Suprapubic skin (tissue), 4 donors: ENCODE measurements at regions not wholly inside any gene's neighbourhood (a gene's known extent, or its start where the extent isn't known, plus 50 kb on each side); places are given as distances from the start of the nearest gene placed in this dataset.

Source experiments
- DNase-seq, 2 donors: peaks; one replicate each; pipeline ENCODE4 v3.0.0-alpha.2; 2019; ENCODE audit warnings: low spot score in 2 of 2
- H3K27ac ChIP-seq: fragments of 200-600 bp; sonication (generic); one replicate; pipeline ENCODE4 v1.5.1; 2019
- H3K27me3 ChIP-seq: fragments of 200-600 bp; sonication (generic); one replicate; pipeline ENCODE4 v1.5.1; 2019
- H3K36me3 ChIP-seq: fragments of 200-600 bp; sonication (generic); one replicate; pipeline ENCODE4 v1.5.1; 2019
- H3K4me1 ChIP-seq: fragments of 200-600 bp; sonication (generic); one replicate; pipeline ENCODE4 v1.5.1; 2019
- H3K4me3 ChIP-seq: fragments of 200-600 bp; sonication (generic); one replicate; pipeline ENCODE4 v1.5.1; 2019; ENCODE audit warnings: mild to moderate bottlenecking
- H3K9me3 ChIP-seq: fragments of 200-600 bp; sonication (generic); one replicate; pipeline ENCODE4 v1.5.1; 2019
- CTCF ChIP-seq, 2 donors: fragments of 200-600 bp in 1 of 2; fragments of 450-650 bp in 1 of 2; sonication (generic) in 1 of 2; IDR thresholded peaks; one replicate each; pipeline ENCODE4 v1.5.1; 2016 to 2019; ENCODE audit warnings: antibody characterized with exemption in 2 of 2, mild to moderate bottlenecking in 1 of 2, moderate library complexity in 1 of 2
- EP300 ChIP-seq: sonication (generic); formaldehyde crosslinking; IDR thresholded peaks from one replicate; pipeline ENCODE4 v1.6.1; 2017; ENCODE audit warnings: antibody characterized with exemption
- POLR2A ChIP-seq, 2 donors: fragments of 450-650 bp; IDR thresholded peaks; one replicate each; pipeline ENCODE4 v1.6.1; 2017; ENCODE audit warnings: antibody characterized with exemption in 2 of 2, mild to moderate bottlenecking in 2 of 2, moderate library complexity in 2 of 2
- POLR2AphosphoS5 ChIP-seq, 3 donors: sonication (generic); formaldehyde crosslinking; IDR thresholded peaks; one replicate each; pipeline ENCODE4 v1.6.1; 2017; ENCODE audit warnings: antibody characterized with exemption in 3 of 3
- WGBS: methylation state at CpG from one replicate; pipeline ENCODE4 v1.1.5; 2018; 5-methylcytosine and 5-hydroxymethylcytosine counted together

- H3K4me1 ChIP-seq: no peaks in the 10 kb centered on the region
- H3K36me3 ChIP-seq: no peaks in the 10 kb centered on the region
- no peaks in the 10 kb centered on the region for H3K9me3 ChIP-seq
- H3K27me3 ChIP-seq: peaks cover 35% of the 10 kb centered on the region
- TF ChIP-seq EP300: no peak
- no peak for TF ChIP-seq CTCF (IDR thresholded peaks at IDR 0.05)
- TF ChIP-seq POLR2AphosphoS5 (IDR thresholded peaks at IDR 0.05): no peak
- TF ChIP-seq POLR2A (IDR thresholded peaks at IDR 0.05): no peak
- H3K4me3 ChIP-seq: no peak overlapping the region
- no peak overlapping the region for H3K27ac ChIP-seq
- peak in 1 of 2 donors; percentile 4 for DNase-seq
- 90% methylated on average over 6 of the region's 6 CpGs for WGBS
Measured at GRCh38 chr17:73972901-73973300, 230.6 kb upstream of the RPL38 start.

- no peaks in the 10 kb centered on the region for H3K9me3 ChIP-seq
- WGBS: 56% methylated on average over 15 of the region's 16 CpGs
- TF ChIP-seq CTCF (IDR thresholded peaks at IDR 0.05) (no peak), POLR2AphosphoS5 (IDR thresholded peaks at IDR 0.05) (no peak), POLR2A (IDR thresholded peaks at IDR 0.05) (no peak), EP300 (no peak)
Measured at GRCh38 chr17:73973586-73974409, 229.7 kb upstream of the RPL38 start.

GRCh38 chr17:73974536-73974935, 228.9 kb upstream of the RPL38 start:
- H3K27me3 ChIP-seq: peaks cover 28% of the 10 kb centered on the region
- no peak for TF ChIP-seq POLR2A (IDR thresholded peaks at IDR 0.05)
- no peak for TF ChIP-seq EP300
- no peak for TF ChIP-seq CTCF (IDR thresholded peaks at IDR 0.05)
- TF ChIP-seq POLR2AphosphoS5 (IDR thresholded peaks at IDR 0.05): no peak
- no peak for DNase-seq
- no peaks in the 10 kb centered on the region for H3K9me3 ChIP-seq
- no peaks in the 10 kb centered on the region for H3K4me1 ChIP-seq
- H3K27ac ChIP-seq: no peak overlapping the region
- H3K36me3 ChIP-seq: no peaks in the 10 kb centered on the region
- WGBS: 100% methylated on average over 1 of the region's 1 CpG
- H3K4me3 ChIP-seq: no peak overlapping the region

More at GRCh38 chr17:73973586-73974409, 229.7 kb upstream of the RPL38 start:
- Histone ChIP-seq H3K36me3 (no peaks in the 10 kb centered on the region), H3K4me3 (no peak overlapping the region), H3K27ac (no peak overlapping the region), H3K27me3 (peaks cover 27% of the 10 kb centered on the region), H3K4me1 (no peaks in the 10 kb centered on the region)
- peak in 1 of 2 donors; percentile 51 for DNase-seq

- no peak overlapping the region for H3K4me3 ChIP-seq
- no peaks in the 10 kb centered on the region for H3K4me1 ChIP-seq
- no peaks in the 10 kb centered on the region for H3K9me3 ChIP-seq
- TF ChIP-seq EP300 (no peak), POLR2AphosphoS5 (IDR thresholded peaks at IDR 0.05) (no peak), POLR2A (IDR thresholded peaks at IDR 0.05) (no peak), CTCF (IDR thresholded peaks at IDR 0.05) (no peak)
- no peak overlapping the region for H3K27ac ChIP-seq
- H3K27me3 ChIP-seq: peaks cover 30% of the 10 kb centered on the region
- WGBS: 77% methylated on average over 1 of the region's 1 CpG
- no peak for DNase-seq
- H3K36me3 ChIP-seq: no peaks in the 10 kb centered on the region
Measured at GRCh38 chr17:73976147-73976546, 227.3 kb upstream of the RPL38 start.

- TF ChIP-seq POLR2AphosphoS5 (IDR thresholded peaks at IDR 0.05) (no peak), EP300 (no peak), POLR2A (IDR thresholded peaks at IDR 0.05) (no peak), CTCF (IDR thresholded peaks at IDR 0.05) (no peak)
- no peaks in the 10 kb centered on the region for H3K36me3 ChIP-seq
- WGBS: 71% methylated on average over 19 of the region's 19 CpGs
- no peak for DNase-seq
- peaks cover 26% of the 10 kb centered on the region for H3K27me3 ChIP-seq
- no peak overlapping the region for H3K4me3 ChIP-seq
- no peak overlapping the region for H3K27ac ChIP-seq
- no peaks in the 10 kb centered on the region for H3K4me1 ChIP-seq
- H3K9me3 ChIP-seq: no peaks in the 10 kb centered on the region
Measured at GRCh38 chr17:73976676-73977521, 226.6 kb upstream of the RPL38 start.
